Thymus (tissue), 11 donors: ENCODE measurements at regions not wholly inside any gene's neighbourhood (a gene's known extent, or its start where the extent isn't known, plus 50 kb on each side); places are given as distances from the start of the nearest gene placed in this dataset.

Source experiments
- DNase-seq, 9 donors: peaks; one replicate each; pipeline ENCODE4 v3.0.0-alpha.2; 2013; ENCODE audit warnings: low spot score in 9 of 9, low read depth in 6 of 9, missing footprints in 1 of 9
- H3K27ac ChIP-seq, 2 donors: one replicate each; pipeline ENCODE4 v1.5.1; 2013; ENCODE audit warnings: control low read depth in 1 of 2, low read depth in 1 of 2, low read length in 1 of 2, mild to moderate bottlenecking in 1 of 2, moderate library complexity in 1 of 2
- H3K27me3 ChIP-seq, 2 donors: one replicate each; pipeline ENCODE4 v1.5.1; 2013; ENCODE audit warnings: low read length in 1 of 2; ENCODE audit not compliant: control insufficient read depth in 2 of 2, insufficient read depth in 1 of 2
- H3K36me3 ChIP-seq, 2 donors: one replicate each; pipeline ENCODE4 v1.5.1; 2013; ENCODE audit warnings: low read length in 1 of 2, mild to moderate bottlenecking in 1 of 2, moderate library complexity in 1 of 2; ENCODE audit not compliant: control insufficient read depth in 2 of 2, insufficient read depth in 2 of 2
- H3K4me1 ChIP-seq, 2 donors: one replicate each; pipeline ENCODE4 v1.5.1; 2013; ENCODE audit warnings: low read length in 2 of 2; ENCODE audit not compliant: control insufficient read depth in 2 of 2, insufficient read depth in 2 of 2
- H3K4me3 ChIP-seq, 2 donors: one replicate each; pipeline ENCODE4 v1.5.1; 2013; ENCODE audit warnings: low read length in 2 of 2, control low read depth in 1 of 2, mild to moderate bottlenecking in 1 of 2
- H3K9me3 ChIP-seq, 2 donors: one replicate each; pipeline ENCODE4 v1.5.1; 2013; ENCODE audit warnings: low read length in 1 of 2, mild to moderate bottlenecking in 1 of 2; ENCODE audit not compliant: control insufficient read depth in 2 of 2, insufficient read depth in 1 of 2
- WGBS: extraction: QIAGEN DNeasy Blood & Tissue Kit; methylation state at CpG from one replicate; pipeline ENCODE4 v1.1.7; 2013; 5-methylcytosine and 5-hydroxymethylcytosine counted together
- donor health status: healthy.

- Histone ChIP-seq H3K27ac (no peak overlapping the region), H3K4me3 (no peak overlapping the region), H3K27me3 (no peaks in the 10 kb centered on the region), H3K4me1 (no peaks in the 10 kb centered on the region), H3K36me3 (no peaks in the 10 kb centered on the region), H3K9me3 (no peaks in the 10 kb centered on the region)
- no peak for DNase-seq
- 63% methylated on average over 1 of the region's 1 CpG for WGBS
These were observed 601.9 kb upstream of the REG3G start for GRCh38 chr2:78423631-78424030.

GRCh38 chr2:78427170-78427569 is 598.3 kb upstream of the REG3G start:
- DNase-seq = no peak
- no peak overlapping the region for H3K27ac ChIP-seq
- no peak overlapping the region for H3K4me3 ChIP-seq
- no peaks in the 10 kb centered on the region for H3K36me3 ChIP-seq
- 90% methylated on average over 6 of the region's 6 CpGs for whole genome bisulfite sequencing
- no peaks in the 10 kb centered on the region for H3K9me3 ChIP-seq
- H3K4me1 ChIP-seq = no peaks in the 10 kb centered on the region
- no peaks in the 10 kb centered on the region for H3K27me3 ChIP-seq

GRCh38 chr2:78431241-78431640 is 594.3 kb upstream of the REG3G start:
- no peak for DNase-seq
- no peak overlapping the region for H3K27ac ChIP-seq
- no peaks in the 10 kb centered on the region for H3K27me3 ChIP-seq
- H3K4me3 ChIP-seq = no peak overlapping the region
- no peaks in the 10 kb centered on the region for H3K9me3 ChIP-seq
- no peaks in the 10 kb centered on the region for H3K36me3 ChIP-seq
- WGBS = 91% methylated on average over 3 of the region's 3 CpGs
- H3K4me1 ChIP-seq = no peaks in the 10 kb centered on the region

- H3K27ac ChIP-seq = no peak overlapping the region
- 47% methylated on average over 2 of the region's 2 CpGs for WGBS
- no peak overlapping the region for H3K4me3 ChIP-seq
- H3K36me3 ChIP-seq = no peaks in the 10 kb centered on the region
- H3K9me3 ChIP-seq = no peaks in the 10 kb centered on the region
- H3K27me3 ChIP-seq = no peaks in the 10 kb centered on the region
- no peaks in the 10 kb centered on the region for H3K4me1 ChIP-seq
- DNase-seq = no peak
These were observed 586.4 kb upstream of the REG3G start for GRCh38 chr2:78439122-78439521.

- no peak overlapping the region for H3K4me3 ChIP-seq
- no peaks in the 10 kb centered on the region for H3K9me3 ChIP-seq
- H3K27me3 ChIP-seq = no peaks in the 10 kb centered on the region
- no peaks in the 10 kb centered on the region for H3K4me1 ChIP-seq
- no peak for DNase-seq
- no peaks in the 10 kb centered on the region for H3K36me3 ChIP-seq
- 84% methylated on average over 2 of the region's 2 CpGs for WGBS
- no peak overlapping the region for H3K27ac ChIP-seq
These were observed 569.9 kb upstream of the REG3G start for GRCh38 chr2:78455586-78455985.

GRCh38 chr2:78457269-78457668 is 568.2 kb upstream of the REG3G start:
- no peaks in the 10 kb centered on the region for H3K27me3 ChIP-seq
- no peak overlapping the region for H3K27ac ChIP-seq
- WGBS = 87% methylated on average over 1 of the region's 1 CpG
- no peaks in the 10 kb centered on the region for H3K36me3 ChIP-seq
- H3K4me3 ChIP-seq = no peak overlapping the region
- DNase-seq = no peak
- H3K4me1 ChIP-seq = no peaks in the 10 kb centered on the region
- no peaks in the 10 kb centered on the region for H3K9me3 ChIP-seq

- DNase-seq = no peak
- H3K9me3 ChIP-seq = no peaks in the 10 kb centered on the region
- no peaks in the 10 kb centered on the region for H3K4me1 ChIP-seq
- no peak overlapping the region for H3K4me3 ChIP-seq
- H3K27ac ChIP-seq = no peak overlapping the region
- 97% methylated on average over 3 of the region's 3 CpGs for WGBS
- H3K27me3 ChIP-seq = no peaks in the 10 kb centered on the region
- H3K36me3 ChIP-seq = no peaks in the 10 kb centered on the region
These were observed 559.8 kb upstream of the REG3G start for GRCh38 chr2:78465707-78466106.

GRCh38 chr2:78476619-78477229 is 548.8 kb upstream of the REG3G start:
- no peak for DNase-seq
- H3K4me3 ChIP-seq = no peak overlapping the region
- no peaks in the 10 kb centered on the region for H3K4me1 ChIP-seq
- H3K9me3 ChIP-seq = no peaks in the 10 kb centered on the region
- H3K27me3 ChIP-seq = no peaks in the 10 kb centered on the region
- H3K36me3 ChIP-seq = no peaks in the 10 kb centered on the region
- WGBS = 94% methylated on average over 8 of the region's 8 CpGs
- H3K27ac ChIP-seq = no peak overlapping the region

GRCh38 chr2:78486565-78486964 is 538.9 kb upstream of the REG3G start:
- Histone ChIP-seq H3K27ac (no peak overlapping the region), H3K27me3 (no peaks in the 10 kb centered on the region), H3K4me3 (no peak overlapping the region), H3K4me1 (no peaks in the 10 kb centered on the region), H3K9me3 (no peaks in the 10 kb centered on the region), H3K36me3 (no peaks in the 10 kb centered on the region)
- DNase-seq = no peak

GRCh38 chr2:78498125-78498524 is 527.4 kb upstream of the REG3G start:
- Histone ChIP-seq H3K36me3 (no peaks in the 10 kb centered on the region), H3K4me1 (no peaks in the 10 kb centered on the region), H3K27me3 (no peaks in the 10 kb centered on the region), H3K9me3 (peaks cover 0 to 11% of the 10 kb centered on the region in 2 donors), H3K4me3 (no peak overlapping the region), H3K27ac (no peak overlapping the region)
- WGBS = 95% methylated on average over 8 of the region's 8 CpGs
- no peak for DNase-seq
